ENCODE measurements at regions not wholly inside any gene's neighbourhood (a gene's known extent, or its start where the extent isn't known, plus 50 kb on each side); places are given as distances from the start of the nearest gene placed in this dataset.

- ChIA-PET CTCF (no interaction called here), POLR2A (no interaction called here)
- TF ChIP-seq CTCF (IDR thresholded peaks at IDR 0.05) = no peak
- peaks cover 6% of the 10 kb centered on the region for H3K27me3 Mint-ChIP-seq
- no peaks in the 10 kb centered on the region for H3K9me3 Mint-ChIP-seq
- no peaks in the 10 kb centered on the region for H3K36me3 Mint-ChIP-seq (ENCODE audit: low read depth)
- no peaks in the 10 kb centered on the region for H3K4me1 Mint-ChIP-seq (ENCODE audit: low read depth)
- intact Hi-C loops (cut with micrococcal nuclease) = no loop called here
- ATAC-seq = no peak
- H3K4me3 Mint-ChIP-seq = no peak overlapping the region
- H3K27ac Mint-ChIP-seq = no peak overlapping the region
- DNase-seq = no peak
Observed at GRCh38 chr20:41923624-41924023, 305.4 kb upstream of the CHD6 start.

GRCh38 chr20:41913146-41913545 is 295.0 kb upstream of the CHD6 start:
- Mint-ChIP-seq H3K27me3 (peaks cover 1% of the 10 kb centered on the region), H3K4me1 (ENCODE audit: low read depth) (no peaks in the 10 kb centered on the region), H3K9me3 (peaks cover 2% of the 10 kb centered on the region), H3K4me3 (no peak overlapping the region), H3K36me3 (ENCODE audit: low read depth) (no peaks in the 10 kb centered on the region), H3K27ac (no peak overlapping the region)
- intact Hi-C loops (cut with micrococcal nuclease) = no loop called here
- ChIA-PET CTCF (no interaction called here), POLR2A (no interaction called here)
- no peak for TF ChIP-seq CTCF (IDR thresholded peaks at IDR 0.05)
- DNase-seq (no peak), ATAC-seq (no peak)

- ChIA-PET POLR2A (no interaction called here), CTCF (no interaction called here)
- Mint-ChIP-seq H3K27me3 (no peaks in the 10 kb centered on the region), H3K9me3 (peaks cover 2% of the 10 kb centered on the region), H3K4me3 (no peak overlapping the region), H3K4me1 (ENCODE audit: low read depth) (no peaks in the 10 kb centered on the region), H3K27ac (no peak overlapping the region), H3K36me3 (ENCODE audit: low read depth) (no peaks in the 10 kb centered on the region)
- DNase-seq (no peak), ATAC-seq (no peak)
- intact Hi-C loops (cut with micrococcal nuclease) = no loop called here
- no peak for TF ChIP-seq CTCF (IDR thresholded peaks at IDR 0.05)
Observed at GRCh38 chr20:41910558-41910957, 292.4 kb upstream of the CHD6 start.

- H3K36me3 Mint-ChIP-seq (ENCODE audit: low read depth) = no peaks in the 10 kb centered on the region
- CTCF ChIA-PET = no interaction called here
- DNase-seq = no peak
- intact Hi-C loops (cut with micrococcal nuclease) = no loop called here
- H3K9me3 Mint-ChIP-seq = no peaks in the 10 kb centered on the region
- H3K27me3 Mint-ChIP-seq = no peaks in the 10 kb centered on the region
- no peaks in the 10 kb centered on the region for H3K4me1 Mint-ChIP-seq (ENCODE audit: low read depth)
- no peak overlapping the region for H3K4me3 Mint-ChIP-seq
- POLR2A ChIA-PET = no interaction called here
- no peak for TF ChIP-seq CTCF (IDR thresholded peaks at IDR 0.05)
- no peak for ATAC-seq
- H3K27ac Mint-ChIP-seq = no peak overlapping the region
Observed at GRCh38 chr20:41905199-41905598, 287.0 kb upstream of the CHD6 start.

GRCh38 chr20:41903586-41903985 is 285.4 kb upstream of the CHD6 start:
- H3K4me1 Mint-ChIP-seq (ENCODE audit: low read depth) = no peaks in the 10 kb centered on the region
- intact Hi-C loops (cut with micrococcal nuclease) = no loop called here
- CTCF ChIA-PET = no interaction called here
- ATAC-seq = no peak
- DNase-seq = no peak
- H3K36me3 Mint-ChIP-seq (ENCODE audit: low read depth) = no peaks in the 10 kb centered on the region
- no peaks in the 10 kb centered on the region for H3K9me3 Mint-ChIP-seq
- H3K4me3 Mint-ChIP-seq = no peak overlapping the region
- peaks cover 2% of the 10 kb centered on the region for H3K27me3 Mint-ChIP-seq
- no peak overlapping the region for H3K27ac Mint-ChIP-seq
- no peak for TF ChIP-seq CTCF (IDR thresholded peaks at IDR 0.05)
- POLR2A ChIA-PET = interaction anchor here (0.6 kb wide), 1 partner anchor 393 kb away, joined by 3 read pairs; no protein-coding TSS in a partner anchor
